IPS DF 4.7 (cell line): ENCODE measurements at regions not wholly inside any gene's neighbourhood (a gene's known extent, or its start where the extent isn't known, plus 50 kb on each side); places are given as distances from the start of the nearest gene placed in this dataset.

Experiments used
- DNase-seq: peaks from one replicate; pipeline ENCODE4 v3.0.0-alpha.2; 2013; ENCODE audit warnings: low spot score; ENCODE audit errors: extremely low read depth

GRCh38 chr20:11437090-11437489 is 480.6 kb upstream of the BTBD3 start:
- DNase-seq: no peak

- no peak for DNase-seq
Measured at GRCh38 chr20:11437611-11438380, 479.9 kb upstream of the BTBD3 start.

GRCh38 chr20:11438412-11438811 is 479.3 kb upstream of the BTBD3 start:
- no peak for DNase-seq

GRCh38 chr20:11443382-11444119 is 474.1 kb upstream of the BTBD3 start:
- no peak for DNase-seq

- no peak for DNase-seq
Measured at GRCh38 chr20:11445161-11445560, 472.5 kb upstream of the BTBD3 start.

GRCh38 chr20:11445891-11446290 is 471.8 kb upstream of the BTBD3 start:
- DNase-seq: no peak

GRCh38 chr20:11447371-11448100 is 470.2 kb upstream of the BTBD3 start:
- no peak for DNase-seq

- no peak for DNase-seq
Measured at GRCh38 chr20:11448554-11448953, 469.1 kb upstream of the BTBD3 start.

- DNase-seq: no peak
Measured at GRCh38 chr20:11451793-11452291, 465.9 kb upstream of the BTBD3 start.

GRCh38 chr20:11452326-11452725 is 465.4 kb upstream of the BTBD3 start:
- DNase-seq: no peak

- DNase-seq: no peak
Measured at GRCh38 chr20:11453430-11453829, 464.3 kb upstream of the BTBD3 start.

- no peak for DNase-seq
Measured at GRCh38 chr20:11454966-11455799, 462.5 kb upstream of the BTBD3 start.

- no peak for DNase-seq
Measured at GRCh38 chr20:11457488-11457887, 460.2 kb upstream of the BTBD3 start.

- DNase-seq: no peak
Measured at GRCh38 chr20:11459090-11459890, 458.4 kb upstream of the BTBD3 start.

- no peak for DNase-seq
Measured at GRCh38 chr20:11467436-11467835, 450.3 kb upstream of the BTBD3 start.

- DNase-seq: no peak
Measured at GRCh38 chr20:11468880-11469279, 448.8 kb upstream of the BTBD3 start.

- no peak for DNase-seq
Measured at GRCh38 chr20:11469795-11470435, 447.8 kb upstream of the BTBD3 start.

- no peak for DNase-seq
Measured at GRCh38 chr20:11473983-11474382, 443.7 kb upstream of the BTBD3 start.

GRCh38 chr20:11483697-11484096 is 434.0 kb upstream of the BTBD3 start:
- DNase-seq: no peak

GRCh38 chr20:11484479-11484878 is 433.2 kb upstream of the BTBD3 start:
- DNase-seq: no peak
